Inflammatory macrophage (primary cell): ENCODE measurements at regions not wholly inside any gene's neighbourhood (a gene's known extent, or its start where the extent isn't known, plus 50 kb on each side); places are given as distances from the start of the nearest gene placed in this dataset.

Source experiments
- DNase-seq, 2 donors: peaks; one replicate each; pipeline ENCODE4 v3.0.0-alpha.2; 2020 to 2022

GRCh38 chr16:66240631-66241395 is 125.7 kb upstream of the CDH5 start:
- no peak for DNase-seq

- no peak for DNase-seq
These were observed 126.4 kb upstream of the CDH5 start for GRCh38 chr16:66240088-66240487.

- DNase-seq, result no peak
These were observed 127.8 kb upstream of the CDH5 start for GRCh38 chr16:66238696-66239095.

GRCh38 chr16:66236301-66236700 is 130.2 kb upstream of the CDH5 start:
- DNase-seq, result no peak

GRCh38 chr16:66231452-66232160 is 134.9 kb upstream of the CDH5 start:
- DNase-seq, result no peak

- peak in 1 of 2 donors; percentile 48 for DNase-seq
These were observed 136.8 kb upstream of the CDH5 start for GRCh38 chr16:66229651-66230050.

- no peak for DNase-seq
These were observed 137.7 kb upstream of the CDH5 start for GRCh38 chr16:66228792-66229191.

GRCh38 chr16:66227766-66228530 is 138.5 kb upstream of the CDH5 start:
- DNase-seq, result no peak

GRCh38 chr16:66226762-66227161 is 139.7 kb upstream of the CDH5 start:
- DNase-seq, result no peak

GRCh38 chr16:66225696-66226095 is 140.8 kb upstream of the CDH5 start:
- DNase-seq, result no peak

- no peak for DNase-seq
These were observed 141.9 kb upstream of the CDH5 start for GRCh38 chr16:66224626-66225025.

GRCh38 chr16:66224186-66224585 is 142.3 kb upstream of the CDH5 start:
- DNase-seq, result no peak

- DNase-seq, result no peak
These were observed 143.2 kb upstream of the CDH5 start for GRCh38 chr16:66223176-66223780.

GRCh38 chr16:66222756-66223155 is 143.7 kb upstream of the CDH5 start:
- no peak for DNase-seq

- DNase-seq, result no peak
These were observed 145.8 kb upstream of the CDH5 start for GRCh38 chr16:66220702-66221101.

GRCh38 chr16:66219491-66219890 is 147.0 kb upstream of the CDH5 start:
- no peak for DNase-seq

GRCh38 chr16:66212428-66212827 is 154.1 kb upstream of the CDH5 start:
- no peak for DNase-seq

- no peak for DNase-seq
These were observed 154.8 kb upstream of the CDH5 start for GRCh38 chr16:66211651-66212050.

GRCh38 chr16:66207883-66208265 is 158.6 kb upstream of the CDH5 start:
- DNase-seq, result no peak

GRCh38 chr16:66207139-66207882 is 159.2 kb upstream of the CDH5 start:
- peak; percentile 88 to 89 for DNase-seq

- DNase-seq, result no peak
These were observed 160.1 kb upstream of the CDH5 start for GRCh38 chr16:66206363-66206762.
